C4-2B (cell line): ENCODE measurements at regions not wholly inside any gene's neighbourhood (a gene's known extent, or its start where the extent isn't known, plus 50 kb on each side); places are given as distances from the start of the nearest gene placed in this dataset.
"Not testable (repeated sequence)": the region's sequence is repeated elsewhere in the genome, so short reads cannot be mapped to it uniquely, and the experiment has no call there.

ENCODE experiments used
- CTCF ChIP-seq: fragments of 450-650 bp; conservative IDR thresholded peaks from 2 replicates; pipeline ENCODE4 v1.5.1; 2017; ENCODE audit warnings: mild to moderate bottlenecking
- ZFX ChIP-seq: fragments of 450-650 bp; IDR thresholded peaks from 2 replicates; pipeline ENCODE4 v1.6.1; 2017

- not testable (repeated sequence) for TF ChIP-seq CTCF, ZFX
Observed at GRCh38 chr14:106482213-106482612, 955.8 kb downstream of the TMEM121 start.
